ENCODE measurements at regions not wholly inside any gene's neighbourhood (a gene's known extent, or its start where the extent isn't known, plus 50 kb on each side); places are given as distances from the start of the nearest gene placed in this dataset.

GRCh38 chr12:75856235-75856634 lies 175.3 kb downstream of the PHLDA1 start:
- no peak for TF ChIP-seq POLR2A (IDR thresholded peaks at IDR 0.05)
- no peak for TF ChIP-seq POLR2AphosphoS5 (IDR thresholded peaks at IDR 0.05)
- no peak for TF ChIP-seq CTCF (IDR thresholded peaks at IDR 0.05)

All from prostate gland (tissue), 2 donors.